Colonic mucosa (tissue), 4 donors: ENCODE measurements at regions not wholly inside any gene's neighbourhood (a gene's known extent, or its start where the extent isn't known, plus 50 kb on each side); places are given as distances from the start of the nearest gene placed in this dataset.

Source experiments
- DNase-seq: peaks from one replicate; pipeline ENCODE4 v3.0.0-alpha.2; 2020
- H3K27ac ChIP-seq: fragments of 200-600 bp; one replicate; pipeline ENCODE4 v1.8.0; 2021
- H3K27me3 ChIP-seq: fragments of 200-600 bp; one replicate; pipeline ENCODE4 v1.8.0; 2021
- H3K36me3 ChIP-seq: fragments of 200-600 bp; one replicate; pipeline ENCODE4 v1.8.0; 2021
- H3K4me1 ChIP-seq: fragments of 200-600 bp; one replicate; pipeline ENCODE4 v1.8.0; 2021; ENCODE audit warnings: mild to moderate bottlenecking
- H3K4me3 ChIP-seq: fragments of 200-600 bp; one replicate; pipeline ENCODE4 v1.8.0; 2021
- H3K9ac ChIP-seq, 2 donors: one replicate each; pipeline ENCODE4 v1.7.0; 2013; ENCODE audit warnings: control low read depth in 2 of 2, low read depth in 2 of 2, low read length in 2 of 2
- H3K9me3 ChIP-seq: fragments of 200-600 bp; one replicate; pipeline ENCODE4 v1.8.0; 2021
- intact Hi-C: fragments of 100-400 bp; cut with DNase I; formaldehyde crosslinking; loops from one replicate; pipeline ENCODE4 v1.14.1; 2022
- TF ChIP-seq, protein P1 (sequence below): fragments of 200-600 bp; IDR thresholded peaks from one replicate; pipeline ENCODE4 v1.8.0; 2022; ENCODE audit warnings: antibody characterized with exemption, mild to moderate bottlenecking
- donor health status: healthy.
- donor health status: DM: no; HTN: no; CAD: no.
- donor health status: DM: no; HTN: no; CAD: no.

DNA sequence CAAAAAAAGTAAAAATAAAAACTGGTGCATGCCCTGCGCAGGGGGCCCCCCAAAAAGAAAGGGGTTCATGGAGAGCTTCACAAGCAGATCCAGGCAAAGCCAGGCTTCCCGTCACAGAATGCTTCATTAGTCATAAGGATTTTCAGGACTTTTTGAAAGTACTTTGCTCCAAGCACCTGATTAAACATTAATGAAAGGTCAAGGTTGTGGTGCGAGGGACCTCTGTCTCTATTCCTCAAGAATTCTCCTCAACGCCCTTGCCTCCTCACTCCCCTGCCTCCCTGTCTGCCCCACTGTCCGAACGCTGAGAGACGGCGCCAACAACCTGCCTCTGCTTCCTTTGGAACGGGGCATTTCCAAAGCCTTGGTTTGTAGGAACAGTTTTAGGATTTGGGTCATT, 240.1 kb upstream of the IGF1R start:
- H3K36me3 ChIP-seq = no peaks in the 10 kb centered on the region
- intact Hi-C loops = no loop called here
- no peak overlapping the region for H3K4me3 ChIP-seq
- H3K27ac ChIP-seq = no peak overlapping the region
- TF ChIP-seq, protein P1, sequence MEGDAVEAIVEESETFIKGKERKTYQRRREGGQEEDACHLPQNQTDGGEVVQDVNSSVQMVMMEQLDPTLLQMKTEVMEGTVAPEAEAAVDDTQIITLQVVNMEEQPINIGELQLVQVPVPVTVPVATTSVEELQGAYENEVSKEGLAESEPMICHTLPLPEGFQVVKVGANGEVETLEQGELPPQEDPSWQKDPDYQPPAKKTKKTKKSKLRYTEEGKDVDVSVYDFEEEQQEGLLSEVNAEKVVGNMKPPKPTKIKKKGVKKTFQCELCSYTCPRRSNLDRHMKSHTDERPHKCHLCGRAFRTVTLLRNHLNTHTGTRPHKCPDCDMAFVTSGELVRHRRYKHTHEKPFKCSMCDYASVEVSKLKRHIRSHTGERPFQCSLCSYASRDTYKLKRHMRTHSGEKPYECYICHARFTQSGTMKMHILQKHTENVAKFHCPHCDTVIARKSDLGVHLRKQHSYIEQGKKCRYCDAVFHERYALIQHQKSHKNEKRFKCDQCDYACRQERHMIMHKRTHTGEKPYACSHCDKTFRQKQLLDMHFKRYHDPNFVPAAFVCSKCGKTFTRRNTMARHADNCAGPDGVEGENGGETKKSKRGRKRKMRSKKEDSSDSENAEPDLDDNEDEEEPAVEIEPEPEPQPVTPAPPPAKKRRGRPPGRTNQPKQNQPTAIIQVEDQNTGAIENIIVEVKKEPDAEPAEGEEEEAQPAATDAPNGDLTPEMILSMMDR = no peak
- H3K9ac ChIP-seq = no peak overlapping the region
- no peaks in the 10 kb centered on the region for H3K4me1 ChIP-seq
- H3K27me3 ChIP-seq = no peaks in the 10 kb centered on the region
- no peak for DNase-seq
- H3K9me3 ChIP-seq = no peaks in the 10 kb centered on the region

DNA sequence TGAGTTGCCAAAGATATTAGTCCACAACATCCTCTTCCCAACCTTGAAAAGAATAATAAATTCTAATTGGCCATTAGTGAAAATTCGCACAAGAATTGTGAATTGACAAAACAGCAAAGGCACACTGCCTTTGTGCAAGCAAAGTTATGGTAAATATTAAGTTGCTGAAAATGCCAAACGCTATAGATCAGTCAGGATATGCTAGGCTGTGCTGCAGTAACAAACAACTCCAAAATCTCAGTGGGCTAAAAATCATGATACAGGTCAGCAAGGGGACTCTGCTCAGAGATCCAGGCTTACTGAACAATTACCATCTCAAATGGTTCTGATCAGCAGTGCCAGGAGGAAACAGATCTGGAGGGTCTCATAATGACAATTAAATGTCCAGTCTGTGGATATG, 238.0 kb upstream of the IGF1R start:
- Histone ChIP-seq H3K4me1 (no peaks in the 10 kb centered on the region), H3K4me3 (no peak overlapping the region), H3K9ac (no peak overlapping the region), H3K36me3 (no peaks in the 10 kb centered on the region), H3K27me3 (no peaks in the 10 kb centered on the region), H3K27ac (no peak overlapping the region), H3K9me3 (no peaks in the 10 kb centered on the region)
- TF ChIP-seq, protein P1 = no peak
- intact Hi-C loops = no loop called here
- DNase-seq = no peak

DNA sequence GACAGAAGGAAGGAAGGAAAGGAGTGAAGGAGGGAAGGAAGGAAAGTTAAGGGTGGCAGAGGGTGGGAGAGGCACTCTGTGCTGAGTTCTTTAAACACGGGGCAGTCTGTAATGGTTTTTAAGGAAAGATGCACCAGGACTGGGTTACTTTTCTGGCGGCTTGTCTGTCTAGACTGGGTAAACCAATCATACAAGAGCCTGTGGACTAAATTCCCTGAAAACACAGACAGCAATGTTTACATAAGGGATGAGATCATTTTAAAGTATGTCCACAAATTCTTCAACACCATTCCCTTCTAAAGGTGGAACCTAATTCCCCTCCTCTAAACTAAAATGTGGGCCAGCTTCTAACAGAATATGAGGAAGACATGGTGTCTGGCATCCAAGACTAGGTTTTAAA, 235.5 kb upstream of the IGF1R start:
- intact Hi-C loops = no loop called here
- TF ChIP-seq, protein P1 = no peak
- no peak for DNase-seq

DNA sequence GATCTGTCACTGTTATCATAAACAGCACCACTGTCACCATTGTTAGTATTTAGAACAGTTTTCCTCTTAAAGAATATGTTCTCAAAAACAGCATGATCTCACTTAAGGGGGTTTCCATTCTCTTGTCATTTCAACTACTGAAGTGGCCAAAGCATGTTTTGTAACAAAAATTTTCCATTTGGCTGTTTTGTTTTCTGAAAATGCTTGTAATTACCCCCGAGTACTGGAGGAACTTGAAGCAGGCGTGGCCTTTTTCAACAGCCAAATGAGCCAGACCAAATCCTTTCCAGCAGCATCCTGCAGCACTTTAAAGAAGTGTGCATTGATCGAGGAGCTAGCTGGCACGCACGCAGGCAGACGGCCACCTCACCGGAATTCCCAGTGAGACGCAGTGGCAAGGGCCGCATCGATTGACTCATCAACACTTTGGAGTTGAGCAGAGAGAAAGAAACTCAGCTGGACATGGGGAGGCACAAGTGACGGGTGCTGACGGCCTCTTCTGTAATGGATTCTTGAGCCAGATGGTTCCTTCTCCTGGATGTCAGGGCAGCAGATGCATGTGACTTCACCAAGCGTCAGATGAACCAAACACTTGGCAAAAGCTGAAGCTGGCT, 234.3 kb upstream of the IGF1R start:
- TF ChIP-seq, protein P1 = no peak
- Histone ChIP-seq H3K9ac (no peak overlapping the region), H3K27ac (no peak overlapping the region), H3K27me3 (no peaks in the 10 kb centered on the region), H3K4me1 (no peaks in the 10 kb centered on the region), H3K36me3 (no peaks in the 10 kb centered on the region), H3K4me3 (no peak overlapping the region), H3K9me3 (no peaks in the 10 kb centered on the region)
- DNase-seq = no peak
- intact Hi-C loops = no loop called here

More for the DNA sequence above, 235.5 kb upstream of the IGF1R start:
- H3K36me3 ChIP-seq = no peaks in the 10 kb centered on the region
- H3K9ac ChIP-seq = no peak overlapping the region
- no peak overlapping the region for H3K27ac ChIP-seq
- no peaks in the 10 kb centered on the region for H3K27me3 ChIP-seq
- no peaks in the 10 kb centered on the region for H3K4me1 ChIP-seq
- H3K4me3 ChIP-seq = no peak overlapping the region
- no peaks in the 10 kb centered on the region for H3K9me3 ChIP-seq

DNA sequence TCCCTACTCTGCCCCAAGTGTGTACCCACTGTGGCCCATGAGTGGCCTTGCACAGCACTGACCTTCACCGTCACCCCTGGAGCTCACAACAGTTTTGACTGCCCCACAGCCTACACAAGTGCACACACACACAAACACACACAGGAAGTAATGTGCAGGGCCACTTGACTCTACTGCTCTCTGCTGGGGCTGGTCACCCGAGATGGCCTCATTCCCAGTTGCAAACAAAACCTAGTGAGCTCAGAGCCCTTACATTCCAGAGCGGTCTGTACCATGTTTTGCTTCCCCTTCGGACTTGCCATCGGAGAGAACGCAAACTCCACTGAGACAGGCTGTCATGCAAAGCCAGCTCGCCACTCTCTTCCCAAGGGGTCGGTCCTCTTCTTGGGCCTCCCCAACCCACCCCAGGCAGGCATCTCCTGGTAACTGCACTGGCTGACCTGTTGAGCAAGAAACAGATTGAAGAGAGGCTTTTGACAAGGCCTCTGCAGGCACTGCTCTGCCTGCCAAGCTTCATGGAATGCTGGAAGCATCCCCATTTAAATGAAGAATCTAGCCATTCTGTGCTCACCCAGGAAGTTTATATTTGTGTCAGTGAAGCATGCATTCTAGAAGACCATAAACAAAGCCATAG, 232.0 kb upstream of the IGF1R start:
- intact Hi-C loops = no loop called here
- no peaks in the 10 kb centered on the region for H3K36me3 ChIP-seq
- H3K9me3 ChIP-seq = no peaks in the 10 kb centered on the region
- peaks cover 2% of the 10 kb centered on the region for H3K4me1 ChIP-seq
- no peaks in the 10 kb centered on the region for H3K27me3 ChIP-seq
- H3K27ac ChIP-seq = no peak overlapping the region
- no peak for DNase-seq
- no peak overlapping the region for H3K4me3 ChIP-seq
- TF ChIP-seq, protein P1 = no peak
- no peak overlapping the region for H3K9ac ChIP-seq
